HEK293 (cell line): ENCODE measurements at regions not wholly inside any gene's neighbourhood (a gene's known extent, or its start where the extent isn't known, plus 50 kb on each side); places are given as distances from the start of the nearest gene placed in this dataset.

Source experiments
- CTCF ChIA-PET: fragments of 350-600 bp; formaldehyde crosslinking; extraction: SDS; loops from one replicate; lab custom pipeline; 2021; ENCODE audit warnings: antibody characterized with exemption; lab: Yijun Ruan, JAX
- POLR2A ChIA-PET: fragments of 300-600 bp; formaldehyde crosslinking; extraction: SDS; loops from one replicate; lab custom pipeline; 2020; ENCODE audit warnings: antibody characterized with exemption, inconsistent platforms; lab: Yijun Ruan, JAX
- H3K27ac ChIP-seq: fragments of 200-500 bp; sonication (Bioruptor generic); 2 replicates; pipeline ENCODE4 v1.5.1; 2014; ENCODE audit warnings: low read depth, low read length, control low read depth, inconsistent platforms; ENCODE audit errors: extremely low read depth
- H3K36me3 ChIP-seq, 2 experiments: fragments of 200-500 bp in 1 of 2; sonication (Bioruptor generic) in 1 of 2; 1 replicate in 1 of 2; 2 replicates in 1 of 2; pipeline ENCODE4 v1.5.1; 2014 to 2017; ENCODE audit warnings: inconsistent platforms in 2 of 2, low read length in 2 of 2; ENCODE audit not compliant: control insufficient read depth in 2 of 2, insufficient read depth in 1 of 2
- H3K4me1 ChIP-seq: fragments of 200-500 bp; sonication (Bioruptor generic); 2 replicates; pipeline ENCODE4 v1.5.1; 2014; ENCODE audit warnings: mild to moderate bottlenecking, low read length, inconsistent platforms; ENCODE audit not compliant: control insufficient read depth, insufficient read depth
- H3K4me3 ChIP-seq: 2 replicates; pipeline ENCODE4 v1.5.1; 2011; ENCODE audit warnings: low read depth, mild to moderate bottlenecking, control low read depth, low read length, moderate library complexity
- H3K9me3 ChIP-seq: fragments of 200-500 bp; sonication (Bioruptor generic); 2 replicates; pipeline ENCODE4 v1.5.1; 2014; ENCODE audit warnings: low read depth, low read length, inconsistent platforms; ENCODE audit not compliant: control insufficient read depth, insufficient read depth
- HIC1 ChIP-seq: fragments of 450-650 bp; formaldehyde crosslinking; IDR thresholded peaks from 2 replicates; pipeline ENCODE4 v1.5.1; 2016; ENCODE audit warnings: missing biosample characterization, missing genetic modification characterization
- HOXC10 ChIP-seq: sonication (generic); formaldehyde crosslinking; IDR thresholded peaks from 2 replicates; pipeline ENCODE4 v1.8.1; 2023; ENCODE audit warnings: mild to moderate bottlenecking, missing genetic modification reagents
- KLF16 ChIP-seq: fragments of 450-650 bp; formaldehyde crosslinking; IDR thresholded peaks from 2 replicates; pipeline ENCODE4 v1.5.1; 2017; ENCODE audit warnings: missing biosample characterization, missing genetic modification characterization
- KLF7 ChIP-seq: fragments of 450-650 bp; formaldehyde crosslinking; IDR thresholded peaks from 2 replicates; pipeline ENCODE4 v1.5.1; 2016; ENCODE audit warnings: missing biosample characterization, missing genetic modification characterization, borderline replicate concordance
- MYNN ChIP-seq: fragments of 450-650 bp; formaldehyde crosslinking; IDR thresholded peaks from 2 replicates; pipeline ENCODE4 v1.5.1; 2016; ENCODE audit warnings: missing biosample characterization, missing genetic modification characterization, borderline replicate concordance
- RBAK ChIP-seq: fragments of 450-650 bp; formaldehyde crosslinking; IDR thresholded peaks from 2 replicates; pipeline ENCODE4 v1.5.1; 2016; ENCODE audit warnings: missing biosample characterization, missing genetic modification characterization
- ZBTB1 ChIP-seq: fragments of 450-650 bp; formaldehyde crosslinking; IDR thresholded peaks from 2 replicates; pipeline ENCODE4 v1.5.1; 2016; ENCODE audit warnings: missing biosample characterization, missing genetic modification characterization
- ZNF10 ChIP-seq: fragments of 450-650 bp; formaldehyde crosslinking; IDR thresholded peaks from 2 replicates; pipeline ENCODE4 v1.5.1; 2017; ENCODE audit warnings: missing biosample characterization, missing genetic modification characterization
- ZNF112 ChIP-seq: fragments of 450-650 bp; formaldehyde crosslinking; IDR thresholded peaks from 2 replicates; pipeline ENCODE4 v1.5.0; 2017; ENCODE audit warnings: missing biosample characterization, missing genetic modification characterization
- ZNF146 ChIP-seq: fragments of 450-650 bp; formaldehyde crosslinking; IDR thresholded peaks from 2 replicates; pipeline ENCODE4 v1.5.1; 2016; ENCODE audit warnings: missing biosample characterization, missing genetic modification characterization
- ZNF155 ChIP-seq: fragments of 450-650 bp; formaldehyde crosslinking; IDR thresholded peaks from 2 replicates; pipeline ENCODE4 v1.5.1; 2016; ENCODE audit warnings: missing biosample characterization, missing genetic modification characterization
- ZNF2 ChIP-seq: fragments of 450-650 bp; formaldehyde crosslinking; IDR thresholded peaks from 2 replicates; pipeline ENCODE4 v1.5.1; 2016; ENCODE audit warnings: missing biosample characterization, missing genetic modification characterization
- ZNF354C ChIP-seq: fragments of 450-650 bp; formaldehyde crosslinking; IDR thresholded peaks from 2 replicates; pipeline ENCODE4 v1.5.1; 2016; ENCODE audit warnings: missing biosample characterization, missing genetic modification characterization, low read depth, borderline replicate concordance
- ZNF398 ChIP-seq: fragments of 450-650 bp; formaldehyde crosslinking; IDR thresholded peaks from 2 replicates; pipeline ENCODE4 v1.5.1; 2017; ENCODE audit warnings: missing biosample characterization, missing genetic modification characterization
- ZNF416 ChIP-seq: fragments of 450-650 bp; formaldehyde crosslinking; IDR thresholded peaks from 2 replicates; pipeline ENCODE4 v1.5.1; 2016; ENCODE audit warnings: missing biosample characterization, missing genetic modification characterization
- ZNF433 ChIP-seq: fragments of 450-650 bp; formaldehyde crosslinking; IDR thresholded peaks from 2 replicates; pipeline ENCODE4 v1.5.1; 2016; ENCODE audit warnings: missing biosample characterization, missing genetic modification characterization, low read depth
- ZNF626 ChIP-seq: fragments of 450-650 bp; sonication (Bioruptor Pico); formaldehyde crosslinking; IDR thresholded peaks from 2 replicates; pipeline ENCODE4 v1.5.1; 2018; ENCODE audit warnings: missing biosample characterization, missing genetic modification characterization, inconsistent platforms
- ZNF629 ChIP-seq: fragments of 450-650 bp; formaldehyde crosslinking; IDR thresholded peaks from 2 replicates; pipeline ENCODE4 v1.5.1; 2017; ENCODE audit warnings: missing biosample characterization, missing genetic modification characterization
- ZNF777 ChIP-seq: fragments of 450-650 bp; formaldehyde crosslinking; IDR thresholded peaks from 2 replicates; pipeline ENCODE4 v1.5.1; 2017; ENCODE audit warnings: missing biosample characterization, missing genetic modification characterization, borderline replicate concordance
- TF ChIP-seq, protein P1 (sequence below): fragments of 450-650 bp; formaldehyde crosslinking; IDR thresholded peaks from 2 replicates; pipeline ENCODE4; 2016; ENCODE audit warnings: missing biosample characterization, missing genetic modification characterization
- TF ChIP-seq, protein P2 (sequence below): fragments of 450-650 bp; formaldehyde crosslinking; IDR thresholded peaks from 2 replicates; pipeline ENCODE4 v1.5.1; 2016; ENCODE audit warnings: missing biosample characterization, missing genetic modification characterization, borderline replicate concordance
- TF ChIP-seq, protein P3 (sequence below): fragments of 450-650 bp; formaldehyde crosslinking; IDR thresholded peaks from 2 replicates; pipeline ENCODE4 v1.5.1; 2017; ENCODE audit warnings: missing biosample characterization, missing genetic modification characterization
- TF ChIP-seq, protein P4 (sequence below): fragments of 450-650 bp; formaldehyde crosslinking; IDR thresholded peaks from 2 replicates; pipeline ENCODE4 v1.5.1; 2016; ENCODE audit warnings: missing biosample characterization, missing genetic modification characterization
- TF ChIP-seq, protein P5 (sequence below): fragments of 450-650 bp; formaldehyde crosslinking; IDR thresholded peaks from 2 replicates; pipeline ENCODE4 v1.5.1; 2017; ENCODE audit warnings: missing biosample characterization, missing genetic modification characterization

GRCh38 chr6:106849676-106850332 lies 124.7 kb downstream of the CD24 start:
- Histone ChIP-seq H3K4me1 (no peaks in the 10 kb centered on the region), H3K9me3 (no peaks in the 10 kb centered on the region)
- CTCF ChIA-PET: interaction anchor here (0.6 to 1.4 kb wide), 2 partner anchors 20 to 835 kb away, joined by 3 to 4 read pairs; no protein-coding TSS in a partner anchor
- TF ChIP-seq ZNF626 (no peak), ZNF398 (tag by site-specific recombination) (no peak), HOXC10 (CRISPR knock-in tag) (no peak), ZNF10 (no peak), ZNF777 (tag by site-specific recombination) (no peak), ZNF416 (tag by site-specific recombination) (no peak), ZNF146 (tag by site-specific recombination) (no peak), ZNF2 (tag by site-specific recombination) (no peak), ZNF112 (tag by site-specific recombination) (no peak), ZNF629 (no peak), ZBTB1 (no peak), KLF16 (tag by site-specific recombination) (no peak), ZNF155 (no peak), HIC1 (tag by site-specific recombination) (no peak)
- TF ChIP-seq, protein P1, sequence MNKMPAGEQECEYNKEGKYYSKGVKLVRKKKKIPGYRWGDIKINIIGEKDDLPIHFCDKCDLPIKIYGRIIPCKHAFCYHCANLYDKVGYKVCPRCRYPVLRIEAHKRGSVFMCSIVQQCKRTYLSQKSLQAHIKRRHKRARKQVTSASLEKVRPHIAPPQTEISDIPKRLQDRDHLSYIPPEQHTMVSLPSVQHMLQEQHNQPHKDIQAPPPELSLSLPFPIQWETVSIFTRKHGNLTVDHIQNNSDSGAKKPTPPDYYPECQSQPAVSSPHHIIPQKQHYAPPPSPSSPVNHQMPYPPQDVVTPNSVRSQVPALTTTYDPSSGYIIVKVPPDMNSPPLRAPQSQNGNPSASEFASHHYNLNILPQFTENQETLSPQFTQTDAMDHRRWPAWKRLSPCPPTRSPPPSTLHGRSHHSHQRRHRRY (tag by site-specific recombination): no peak
- TF ChIP-seq, protein P2, sequence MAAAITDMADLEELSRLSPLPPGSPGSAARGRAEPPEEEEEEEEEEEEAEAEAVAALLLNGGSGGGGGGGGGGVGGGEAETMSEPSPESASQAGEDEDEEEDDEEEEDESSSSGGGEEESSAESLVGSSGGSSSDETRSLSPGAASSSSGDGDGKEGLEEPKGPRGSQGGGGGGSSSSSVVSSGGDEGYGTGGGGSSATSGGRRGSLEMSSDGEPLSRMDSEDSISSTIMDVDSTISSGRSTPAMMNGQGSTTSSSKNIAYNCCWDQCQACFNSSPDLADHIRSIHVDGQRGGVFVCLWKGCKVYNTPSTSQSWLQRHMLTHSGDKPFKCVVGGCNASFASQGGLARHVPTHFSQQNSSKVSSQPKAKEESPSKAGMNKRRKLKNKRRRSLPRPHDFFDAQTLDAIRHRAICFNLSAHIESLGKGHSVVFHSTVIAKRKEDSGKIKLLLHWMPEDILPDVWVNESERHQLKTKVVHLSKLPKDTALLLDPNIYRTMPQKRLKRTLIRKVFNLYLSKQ: no peak
- TF ChIP-seq, protein P3, sequence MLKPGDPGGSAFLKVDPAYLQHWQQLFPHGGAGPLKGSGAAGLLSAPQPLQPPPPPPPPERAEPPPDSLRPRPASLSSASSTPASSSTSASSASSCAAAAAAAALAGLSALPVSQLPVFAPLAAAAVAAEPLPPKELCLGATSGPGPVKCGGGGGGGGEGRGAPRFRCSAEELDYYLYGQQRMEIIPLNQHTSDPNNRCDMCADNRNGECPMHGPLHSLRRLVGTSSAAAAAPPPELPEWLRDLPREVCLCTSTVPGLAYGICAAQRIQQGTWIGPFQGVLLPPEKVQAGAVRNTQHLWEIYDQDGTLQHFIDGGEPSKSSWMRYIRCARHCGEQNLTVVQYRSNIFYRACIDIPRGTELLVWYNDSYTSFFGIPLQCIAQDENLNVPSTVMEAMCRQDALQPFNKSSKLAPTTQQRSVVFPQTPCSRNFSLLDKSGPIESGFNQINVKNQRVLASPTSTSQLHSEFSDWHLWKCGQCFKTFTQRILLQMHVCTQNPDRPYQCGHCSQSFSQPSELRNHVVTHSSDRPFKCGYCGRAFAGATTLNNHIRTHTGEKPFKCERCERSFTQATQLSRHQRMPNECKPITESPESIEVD (tag by site-specific recombination): no peak
- TF ChIP-seq, all 188 proteins: peak for 0
- H3K36me3 ChIP-seq: no peaks in the 10 kb centered on the region
- H3K27ac ChIP-seq: no peak overlapping the region
- POLR2A ChIA-PET: no interaction called here
- H3K4me3 ChIP-seq: no peak overlapping the region

- Histone ChIP-seq H3K4me3 (no peak overlapping the region), H3K9me3 (no peaks in the 10 kb centered on the region), H3K4me1 (no peaks in the 10 kb centered on the region), H3K27ac (no peak overlapping the region), H3K36me3 (no peaks in the 10 kb centered on the region)
- CTCF ChIA-PET: interaction anchor here (1.4 kb wide), 1 partner anchor 21 kb away, joined by 4 read pairs; no protein-coding TSS in a partner anchor
- POLR2A ChIA-PET: no interaction called here
- TF ChIP-seq, protein P4, sequence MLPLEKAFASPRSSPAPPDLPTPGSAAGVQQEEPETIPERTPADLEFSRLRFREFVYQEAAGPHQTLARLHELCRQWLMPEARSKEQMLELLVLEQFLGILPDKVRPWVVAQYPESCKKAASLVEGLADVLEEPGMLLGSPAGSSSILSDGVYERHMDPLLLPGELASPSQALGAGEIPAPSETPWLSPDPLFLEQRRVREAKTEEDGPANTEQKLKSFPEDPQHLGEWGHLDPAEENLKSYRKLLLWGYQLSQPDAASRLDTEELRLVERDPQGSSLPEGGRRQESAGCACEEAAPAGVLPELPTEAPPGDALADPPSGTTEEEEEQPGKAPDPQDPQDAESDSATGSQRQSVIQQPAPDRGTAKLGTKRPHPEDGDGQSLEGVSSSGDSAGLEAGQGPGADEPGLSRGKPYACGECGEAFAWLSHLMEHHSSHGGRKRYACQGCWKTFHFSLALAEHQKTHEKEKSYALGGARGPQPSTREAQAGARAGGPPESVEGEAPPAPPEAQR: no peak
- TF ChIP-seq KLF7 (no peak), ZNF155 (no peak), ZNF433 (tag by site-specific recombination) (no peak), MYNN (tag by site-specific recombination) (no peak), RBAK (tag by site-specific recombination) (no peak), ZNF354C (tag by site-specific recombination) (no peak), ZNF629 (no peak)
- TF ChIP-seq, protein P5, sequence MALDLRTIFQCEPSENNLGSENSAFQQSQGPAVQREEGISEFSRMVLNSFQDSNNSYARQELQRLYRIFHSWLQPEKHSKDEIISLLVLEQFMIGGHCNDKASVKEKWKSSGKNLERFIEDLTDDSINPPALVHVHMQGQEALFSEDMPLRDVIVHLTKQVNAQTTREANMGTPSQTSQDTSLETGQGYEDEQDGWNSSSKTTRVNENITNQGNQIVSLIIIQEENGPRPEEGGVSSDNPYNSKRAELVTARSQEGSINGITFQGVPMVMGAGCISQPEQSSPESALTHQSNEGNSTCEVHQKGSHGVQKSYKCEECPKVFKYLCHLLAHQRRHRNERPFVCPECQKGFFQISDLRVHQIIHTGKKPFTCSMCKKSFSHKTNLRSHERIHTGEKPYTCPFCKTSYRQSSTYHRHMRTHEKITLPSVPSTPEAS: no peak
These were observed 125.4 kb downstream of the CD24 start for GRCh38 chr6:106849120-106849519.
